HuH-7.5 (cell line): ENCODE measurements at regions not wholly inside any gene's neighbourhood (a gene's known extent, or its start where the extent isn't known, plus 50 kb on each side); places are given as distances from the start of the nearest gene placed in this dataset.
A peak's percentile ranks its signal among the peaks of the same experiment; 100 is the strongest.

Experiments used
- DNase-seq: peaks from one replicate; pipeline ENCODE4 v3.0.0; 2011; ENCODE audit warnings: low spot score

DNA sequence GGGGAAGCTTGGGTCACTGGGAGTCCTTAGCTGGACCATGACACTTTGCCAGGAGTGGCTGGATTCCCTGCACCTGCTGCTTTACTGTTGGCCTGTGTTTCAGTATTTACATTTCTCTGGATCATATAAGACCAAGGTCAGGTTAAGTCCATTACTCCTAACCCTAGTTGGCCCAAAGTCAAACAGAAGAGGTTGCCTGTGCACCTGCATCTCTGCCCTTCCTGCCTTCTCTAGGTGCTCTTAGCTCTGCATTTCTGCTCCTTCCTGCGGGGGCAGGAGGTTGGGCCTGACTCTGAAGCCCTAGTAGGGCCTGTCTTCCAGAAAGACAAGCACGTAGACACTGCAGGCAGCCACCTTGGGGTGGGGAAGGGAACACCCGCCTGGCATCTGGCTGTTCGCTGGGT is 124.3 kb downstream of the RPLP1 start:
- DNase-seq = no peak

DNA sequence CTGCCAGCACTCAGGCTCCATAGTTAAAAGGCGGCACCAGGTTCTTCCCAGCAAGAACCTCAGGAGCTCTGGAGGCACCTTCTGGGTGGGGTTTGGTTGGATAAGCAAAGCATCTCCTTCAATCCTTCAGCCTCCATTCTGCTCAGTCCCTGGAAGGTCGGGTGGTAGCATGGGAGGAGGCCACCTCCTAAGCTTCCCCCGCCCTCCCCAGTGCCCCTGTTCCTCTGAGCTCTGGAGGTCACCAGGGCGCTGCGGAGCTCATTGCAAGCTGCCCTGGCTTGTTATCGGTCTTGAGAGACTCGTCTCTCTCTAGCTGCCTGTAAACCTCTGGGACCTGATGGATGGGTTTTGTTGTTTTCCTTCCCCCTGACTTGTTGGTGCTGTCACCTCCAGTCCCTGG is 124.8 kb downstream of the RPLP1 start:
- no peak for DNase-seq

DNA sequence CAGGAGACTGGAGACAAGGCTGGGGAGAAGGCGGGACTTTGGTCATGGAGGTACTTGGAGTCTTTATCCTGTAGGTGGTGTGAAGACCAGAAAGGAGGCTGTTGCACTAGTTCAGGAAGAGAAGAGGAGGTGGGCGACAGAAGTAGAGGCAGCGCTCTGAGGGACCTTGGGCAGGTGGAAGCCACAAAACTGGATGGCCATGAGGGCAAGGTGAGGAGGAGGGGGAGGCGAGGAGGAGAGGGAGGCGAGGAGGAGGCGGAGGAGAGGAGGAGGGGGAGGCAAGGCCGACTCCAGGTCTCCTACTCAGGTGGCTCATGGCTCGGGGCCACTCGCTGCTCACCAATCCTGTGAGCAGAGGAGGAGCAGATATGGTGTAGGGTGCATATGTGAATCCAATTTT is 125.6 kb downstream of the RPLP1 start:
- no peak for DNase-seq

DNA sequence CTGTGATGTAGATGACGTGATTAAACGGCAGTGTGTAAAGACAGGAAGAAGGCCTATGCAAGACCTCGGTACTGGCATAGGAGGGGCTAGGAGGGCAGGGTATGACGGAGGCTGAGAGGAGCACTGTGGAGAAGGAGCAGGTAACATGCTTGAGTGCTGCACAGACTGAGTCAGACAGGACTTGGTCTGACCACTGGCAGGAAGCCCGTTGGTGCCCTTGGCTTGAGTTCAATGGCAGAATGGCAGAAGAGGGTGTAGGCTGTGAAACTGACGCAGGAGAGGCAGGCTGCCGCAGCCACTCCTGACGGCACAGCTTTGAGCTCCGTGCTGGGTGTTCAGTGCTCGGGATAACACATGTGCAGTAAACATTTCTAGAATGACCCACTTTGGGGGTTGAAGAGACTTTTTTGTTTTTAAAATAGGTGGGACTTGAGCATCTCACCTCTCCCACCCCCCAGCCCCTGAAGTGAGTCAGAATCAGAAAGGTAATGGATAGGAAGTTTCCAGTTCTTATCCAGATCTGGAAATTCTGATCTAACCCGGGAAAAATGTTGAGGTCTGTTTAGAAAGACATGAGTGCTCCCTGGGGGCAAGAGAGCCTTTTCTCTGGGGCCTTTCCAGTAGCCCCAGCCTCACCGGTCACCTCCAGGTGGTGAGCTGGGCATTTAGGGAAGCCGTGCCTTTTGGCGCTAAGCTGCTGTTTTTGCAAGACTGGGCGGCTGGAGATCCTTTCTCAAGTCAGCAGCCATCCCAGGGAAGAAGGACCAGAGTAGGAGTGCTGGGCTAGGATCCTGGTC is 126.4 kb downstream of the RPLP1 start:
- DNase-seq = no peak

DNA sequence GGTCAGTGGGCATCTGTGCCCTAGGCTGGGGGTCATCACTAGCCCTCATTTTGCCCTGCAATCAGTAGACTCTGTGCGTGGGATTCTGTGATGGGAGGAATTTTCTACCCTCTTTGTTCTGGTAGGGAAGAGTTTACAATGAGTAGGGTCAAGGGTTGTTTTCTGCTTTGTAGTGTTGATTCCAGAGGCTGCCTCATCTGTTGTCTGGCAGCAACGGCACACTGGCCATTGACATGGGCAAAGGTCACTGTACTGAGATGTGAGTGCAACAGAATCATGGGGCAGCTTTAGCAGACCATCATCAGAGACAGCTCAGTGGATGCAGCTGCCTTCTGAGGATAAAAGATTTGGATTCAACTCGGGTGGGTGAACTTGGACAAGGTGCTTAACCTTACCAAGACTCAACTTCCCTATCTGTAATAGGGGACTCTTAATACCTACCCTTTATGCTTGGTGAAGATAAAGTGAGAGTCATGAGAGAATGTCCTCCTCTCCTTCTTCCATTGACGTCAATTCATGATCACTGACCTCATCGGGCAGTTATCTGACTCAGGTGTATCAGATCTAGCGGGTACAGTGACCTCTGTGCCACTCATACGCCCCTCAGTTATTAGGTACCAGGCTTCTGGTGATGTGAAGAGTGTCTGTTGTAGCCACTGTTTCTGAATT is 127.5 kb downstream of the RPLP1 start:
- DNase-seq = peak; percentile 69

DNA sequence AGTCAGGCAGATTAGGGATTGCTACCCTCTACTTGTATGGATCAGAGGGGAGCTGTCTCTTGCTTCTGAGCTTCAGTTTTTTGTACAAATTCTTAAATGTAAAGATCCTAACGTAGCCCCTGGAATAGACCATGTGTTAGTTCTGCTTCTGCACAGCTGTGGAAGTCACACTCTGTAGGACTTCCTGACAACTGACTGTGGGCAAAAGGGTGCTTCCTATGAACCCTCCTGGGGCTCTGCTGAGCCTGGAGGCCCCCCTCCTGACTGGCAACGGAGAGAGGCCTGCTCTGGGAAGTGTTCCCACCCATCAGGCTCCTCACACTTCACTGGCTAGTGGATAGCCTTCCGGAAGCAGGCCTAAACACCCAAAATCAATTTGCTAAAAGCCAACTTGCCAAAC is 131.0 kb downstream of the RPLP1 start:
- no peak for DNase-seq

DNA sequence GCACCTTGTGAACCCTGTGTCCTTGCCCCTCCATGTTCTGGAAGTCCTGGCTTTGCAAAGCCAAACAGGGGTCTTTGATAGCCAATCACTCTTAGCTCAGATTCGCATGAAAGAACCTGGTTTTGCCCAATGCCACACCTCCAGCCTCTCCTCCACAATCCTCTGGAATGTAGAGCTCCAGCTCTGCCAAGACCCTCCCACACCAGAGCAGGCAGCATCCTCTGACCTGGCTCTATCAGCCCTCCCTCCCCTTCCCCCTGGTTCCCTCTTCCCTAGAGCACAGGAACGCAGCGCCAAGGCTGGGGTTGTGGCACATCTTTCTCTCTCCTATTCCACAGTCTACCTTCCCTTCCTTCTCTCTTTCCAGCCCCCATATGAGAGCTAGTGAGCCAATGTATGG is 133.3 kb downstream of the RPLP1 start:
- no peak for DNase-seq

DNA sequence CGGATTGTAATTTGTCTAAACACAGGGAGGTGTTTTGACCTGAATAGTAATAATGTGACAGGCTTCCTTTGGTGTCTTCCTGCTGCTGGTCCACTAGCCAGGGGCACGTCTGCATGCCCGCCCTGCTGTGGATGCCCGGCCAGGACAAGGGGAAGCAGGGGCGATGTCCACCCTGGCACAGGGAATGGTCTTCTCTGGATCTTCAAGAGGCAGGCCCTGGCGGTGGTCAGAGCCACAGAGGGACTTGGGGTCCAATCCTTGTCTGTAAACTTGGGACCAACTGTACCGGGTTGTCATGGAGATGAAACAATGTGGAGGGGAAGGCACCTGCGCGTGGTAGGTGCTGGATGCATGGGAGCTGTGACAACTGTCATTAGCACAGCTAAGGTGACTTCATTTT is 134.1 kb downstream of the RPLP1 start:
- DNase-seq = no peak

DNA sequence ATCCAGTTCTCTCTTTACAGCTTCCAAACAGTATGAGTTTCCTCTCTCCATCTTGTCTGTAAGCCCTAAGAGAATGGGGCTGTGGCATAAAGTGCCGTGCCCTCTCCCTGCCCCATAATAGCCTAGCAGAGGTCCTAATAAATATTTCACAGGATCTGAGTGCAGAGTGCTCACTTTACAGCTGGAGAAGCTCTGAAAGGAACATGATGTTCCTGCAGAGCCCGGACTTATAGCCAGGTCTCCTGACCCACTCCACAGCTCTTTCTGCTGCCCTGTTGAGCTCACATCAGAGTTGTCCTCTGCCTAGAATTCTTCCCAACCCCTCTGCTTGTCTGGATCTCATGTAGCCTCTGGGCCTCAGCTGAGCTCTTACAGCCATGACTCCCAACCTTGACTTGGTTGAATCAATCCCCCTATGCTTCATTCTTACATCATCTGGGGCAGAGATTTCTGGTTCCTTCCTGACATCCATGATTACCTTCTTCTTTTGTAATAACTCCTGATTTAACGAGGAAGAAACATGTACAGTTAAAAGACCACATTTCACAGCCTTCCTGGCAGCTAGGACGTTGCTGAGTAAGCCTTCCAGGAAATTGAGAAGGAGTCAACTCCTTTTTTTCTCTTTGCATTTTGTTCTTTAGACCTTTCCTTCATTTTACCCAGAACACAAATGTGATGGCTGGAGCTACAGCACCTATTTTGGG is 135.3 kb downstream of the RPLP1 start:
- no peak for DNase-seq

DNA sequence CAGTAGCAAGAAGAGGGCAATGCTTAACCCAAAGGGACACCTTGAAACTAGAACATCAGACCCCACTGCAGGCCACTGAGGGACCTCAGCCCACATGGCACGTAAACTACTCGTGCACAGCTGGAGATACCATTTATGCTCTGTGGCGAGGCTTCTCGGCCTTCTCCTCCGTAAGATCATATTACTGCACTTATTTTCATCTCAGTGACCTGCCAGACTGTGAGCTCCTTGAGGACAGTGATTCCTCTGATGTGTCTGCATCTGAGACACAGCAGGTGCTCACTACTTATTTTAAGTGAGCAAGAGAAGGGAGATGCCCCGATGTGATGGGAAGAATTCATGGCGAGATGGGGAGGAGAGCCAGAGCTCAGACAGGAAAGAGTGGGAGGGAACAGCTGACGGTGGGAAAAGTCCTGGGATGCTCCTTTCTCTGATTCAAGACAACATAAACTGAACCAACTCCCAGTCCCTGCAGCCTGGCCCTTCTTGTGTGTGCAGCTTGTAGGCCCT is 137.6 kb downstream of the RPLP1 start:
- DNase-seq = no peak

DNA sequence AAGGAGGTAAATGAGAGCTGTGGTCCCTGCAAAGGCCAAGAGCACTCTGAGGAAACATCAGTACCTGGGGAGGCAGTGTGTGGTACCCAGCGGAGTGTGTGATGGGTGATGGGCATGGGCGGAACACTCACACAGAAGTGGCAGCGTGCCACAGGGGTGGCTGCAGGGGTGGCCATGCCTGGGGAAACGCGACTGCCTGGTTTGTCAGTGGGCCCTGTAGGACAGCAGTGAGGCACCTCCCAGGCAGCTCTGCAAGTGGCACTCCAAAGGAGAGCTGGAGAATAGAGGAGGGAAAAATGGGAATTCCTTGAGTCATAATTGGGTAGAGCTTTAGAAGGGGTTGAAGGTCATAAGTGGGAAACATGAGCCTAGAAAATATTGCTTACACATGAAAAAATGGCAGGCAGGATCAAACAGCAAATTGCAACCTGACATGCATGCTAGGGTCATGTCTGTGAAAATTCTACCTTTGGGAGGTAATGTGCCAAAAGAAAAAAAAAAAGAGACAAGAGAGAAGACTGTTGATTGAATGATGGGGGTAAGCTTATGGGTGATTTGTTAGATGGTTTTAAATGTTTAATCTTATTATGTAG is 138.4 kb downstream of the RPLP1 start:
- DNase-seq = no peak

DNA sequence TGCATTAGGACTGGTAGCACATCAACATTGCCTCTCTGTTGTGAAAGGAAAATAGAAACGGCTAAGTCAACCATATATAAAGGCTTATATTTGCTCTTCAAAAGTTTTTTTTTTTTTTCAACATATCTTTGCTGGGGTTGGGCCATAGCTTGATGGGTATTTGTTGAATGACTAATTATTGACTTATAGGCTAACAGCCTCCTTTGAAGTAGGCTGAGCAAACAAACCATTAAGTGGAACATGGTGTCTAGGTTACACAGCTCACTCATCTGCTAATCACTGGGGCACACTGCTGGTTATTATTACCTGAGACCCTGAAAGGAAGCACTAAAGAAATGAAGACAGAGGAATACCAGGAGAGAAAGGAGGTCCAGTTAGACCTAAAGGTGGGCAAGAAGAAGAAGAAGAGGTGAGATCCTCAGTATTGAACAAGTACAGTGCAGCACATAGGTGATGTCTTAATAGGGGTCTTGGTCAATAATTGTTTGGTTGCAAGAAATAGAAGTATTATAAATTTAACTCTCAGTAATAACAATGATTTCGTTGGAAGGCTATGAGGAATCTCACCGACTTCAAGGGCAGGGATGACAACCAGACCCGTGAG is 139.4 kb downstream of the RPLP1 start:
- DNase-seq = peak; percentile 86

DNA sequence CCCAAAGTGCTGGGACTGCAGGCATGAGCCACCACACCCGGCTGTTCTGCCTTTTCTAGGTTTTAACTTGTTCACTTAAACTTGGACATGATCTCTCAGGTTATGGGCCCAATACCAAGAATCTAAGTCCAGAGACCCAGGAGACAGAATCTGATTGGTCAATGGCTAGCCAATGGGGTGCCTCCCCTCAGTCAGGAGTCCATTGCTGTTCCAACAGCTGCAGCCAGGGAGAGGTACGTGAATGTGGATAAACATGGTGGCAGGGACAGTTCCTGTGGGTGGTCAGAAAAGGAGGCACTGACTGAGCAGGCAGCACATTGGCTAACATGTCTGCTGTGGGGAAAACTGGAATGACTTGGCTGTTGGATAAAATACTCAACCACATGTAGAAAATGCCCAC is 140.3 kb downstream of the RPLP1 start:
- DNase-seq = no peak

DNA sequence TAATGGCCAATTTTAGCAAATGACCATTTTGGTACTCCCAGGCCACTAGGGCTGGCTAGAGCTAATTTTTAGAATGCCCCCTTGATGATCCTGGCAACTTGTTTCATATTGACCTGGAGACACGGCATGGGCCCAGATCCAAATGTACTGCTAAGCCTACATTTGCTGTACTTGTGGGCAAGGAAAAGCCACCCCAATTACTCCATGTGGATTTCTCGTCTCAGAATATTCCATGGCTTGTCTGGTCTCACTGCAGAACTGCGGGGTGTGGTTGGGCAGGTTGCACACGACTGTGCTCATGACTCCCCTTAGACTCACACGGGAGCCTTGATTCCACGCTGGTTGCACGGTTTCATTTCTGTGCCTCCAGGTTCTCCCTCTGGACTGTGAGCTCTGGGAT is 140.9 kb downstream of the RPLP1 start:
- DNase-seq = no peak

DNA sequence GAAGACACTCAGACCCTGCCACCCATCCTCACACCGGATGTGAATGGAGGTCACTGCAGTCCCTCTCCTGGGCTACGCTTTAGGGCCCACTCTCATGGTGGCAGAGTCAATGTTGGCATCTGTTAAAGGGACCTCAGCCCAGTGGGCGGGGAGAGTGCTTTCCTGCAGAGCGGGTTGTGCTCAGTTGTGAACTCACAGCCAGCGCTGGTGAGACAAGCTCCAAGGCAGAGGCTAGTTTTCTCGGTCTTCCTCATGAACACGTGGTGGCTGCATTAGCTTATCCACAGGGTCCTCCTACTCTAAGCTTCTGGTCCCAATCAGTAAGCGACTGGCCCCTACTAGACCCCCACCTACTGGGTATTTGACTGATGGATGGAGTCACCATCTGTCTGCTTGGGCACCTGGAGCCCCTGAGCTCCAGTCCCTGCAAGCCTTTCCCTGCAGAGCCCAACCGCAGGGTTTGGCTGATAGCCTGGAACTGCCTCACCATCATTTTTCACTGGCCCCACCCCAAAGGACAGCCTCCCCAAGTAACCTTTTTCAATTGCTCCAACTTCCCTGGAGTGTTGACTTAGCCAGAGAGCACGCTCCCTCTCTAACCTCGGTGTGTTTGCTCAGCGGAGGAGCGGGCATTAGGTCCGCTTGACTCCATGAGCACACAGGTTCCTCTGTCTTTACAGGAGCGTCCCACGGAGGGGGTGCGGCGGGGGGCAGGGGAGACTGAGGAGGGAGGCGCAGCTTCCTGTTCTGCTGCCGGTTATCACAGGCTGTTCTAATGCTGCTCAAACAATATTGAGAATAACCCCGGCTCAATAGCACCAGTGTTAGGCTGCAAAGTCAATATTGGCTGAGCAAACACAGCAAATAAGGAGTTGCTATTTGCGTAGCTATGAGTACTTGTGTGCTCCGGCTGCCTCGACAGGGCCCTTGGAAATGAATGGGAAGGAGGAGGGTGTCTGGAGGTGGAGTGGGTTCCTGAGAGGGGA is 141.7 kb downstream of the RPLP1 start:
- peak; percentile 80 for DNase-seq

DNA sequence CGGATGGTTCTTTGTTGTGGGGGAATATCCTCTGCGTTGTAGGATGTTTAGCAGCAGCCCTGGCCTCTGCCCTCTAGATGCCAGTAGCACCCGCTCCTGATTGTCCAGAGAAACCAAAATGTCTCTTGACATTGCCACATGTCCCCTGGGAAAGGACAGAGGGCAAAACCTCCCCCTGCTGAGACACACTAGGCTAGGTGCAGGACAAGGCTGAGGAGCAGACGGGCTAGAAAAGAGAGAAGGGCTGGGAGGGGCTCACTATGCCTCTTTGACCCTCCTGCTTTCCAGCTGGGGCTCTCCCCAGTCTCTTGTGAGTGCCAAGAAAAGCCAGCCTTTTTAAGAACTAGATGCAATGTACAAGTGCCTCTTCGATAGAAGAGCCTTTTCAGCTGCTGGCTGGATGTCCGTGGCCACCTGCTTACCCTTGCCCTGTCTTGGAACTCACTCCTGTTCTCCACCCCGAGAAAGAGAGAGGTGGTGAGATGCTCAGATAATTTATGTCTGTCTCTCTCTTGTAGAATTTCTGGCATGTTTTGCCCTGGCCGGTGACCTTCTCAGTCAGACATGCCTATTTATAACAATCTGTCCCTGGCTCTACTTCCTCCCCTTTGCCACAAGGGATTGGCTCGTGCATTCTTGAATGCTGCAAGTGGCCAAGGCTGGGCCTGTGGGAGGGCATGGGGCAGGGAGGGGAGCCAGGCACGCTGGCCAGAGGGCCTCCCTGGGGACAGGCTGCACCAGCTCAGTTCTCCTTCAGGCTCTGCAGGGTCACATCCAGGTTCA is 142.6 kb downstream of the RPLP1 start:
- no peak for DNase-seq

DNA sequence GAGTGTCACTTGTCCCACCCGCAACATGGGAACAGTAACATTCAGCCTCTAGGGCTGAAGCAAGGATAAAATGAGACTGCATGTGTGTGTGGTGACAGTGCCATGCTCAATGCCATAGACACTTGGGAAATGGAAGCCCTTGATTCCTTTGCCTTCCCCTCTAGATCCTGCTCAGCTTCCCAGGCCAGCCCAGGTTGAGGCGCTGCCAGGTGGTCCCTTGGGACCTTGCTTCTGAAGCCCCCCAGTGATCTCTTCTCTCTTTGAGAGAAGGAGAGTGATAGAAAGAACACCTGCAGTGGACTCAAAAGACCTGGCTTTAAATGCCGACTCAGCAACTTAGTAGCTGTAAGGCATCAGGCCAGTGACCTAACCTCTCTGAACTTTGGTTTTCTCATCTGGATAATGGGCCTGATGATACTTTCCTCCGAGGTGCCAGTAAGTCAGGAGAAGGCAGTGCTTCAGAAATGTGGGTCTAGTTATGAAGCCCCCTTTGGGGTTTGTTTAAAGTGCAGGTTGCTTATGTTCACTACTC is 144.5 kb downstream of the RPLP1 start:
- DNase-seq = no peak

DNA sequence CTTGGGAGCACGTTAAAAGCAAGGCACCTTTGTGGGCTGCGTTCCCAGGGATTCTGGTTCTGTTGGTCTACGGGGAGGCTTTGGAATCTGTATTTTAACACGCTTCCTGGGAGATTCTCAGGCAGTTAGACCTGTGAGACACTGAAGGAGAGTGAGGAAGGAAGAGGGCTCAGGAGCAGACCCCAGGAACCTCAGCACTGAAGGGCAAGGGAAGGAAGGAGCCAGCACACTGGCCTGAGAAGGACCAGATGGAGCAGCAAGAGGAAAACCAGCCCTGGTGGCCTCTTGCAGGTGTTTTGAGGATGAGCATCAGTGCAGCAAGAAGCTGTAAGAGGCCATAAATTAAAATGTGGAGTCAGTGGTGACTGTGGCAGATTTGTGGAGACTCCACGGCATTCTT is 146.7 kb downstream of the RPLP1 start:
- DNase-seq = no peak

DNA sequence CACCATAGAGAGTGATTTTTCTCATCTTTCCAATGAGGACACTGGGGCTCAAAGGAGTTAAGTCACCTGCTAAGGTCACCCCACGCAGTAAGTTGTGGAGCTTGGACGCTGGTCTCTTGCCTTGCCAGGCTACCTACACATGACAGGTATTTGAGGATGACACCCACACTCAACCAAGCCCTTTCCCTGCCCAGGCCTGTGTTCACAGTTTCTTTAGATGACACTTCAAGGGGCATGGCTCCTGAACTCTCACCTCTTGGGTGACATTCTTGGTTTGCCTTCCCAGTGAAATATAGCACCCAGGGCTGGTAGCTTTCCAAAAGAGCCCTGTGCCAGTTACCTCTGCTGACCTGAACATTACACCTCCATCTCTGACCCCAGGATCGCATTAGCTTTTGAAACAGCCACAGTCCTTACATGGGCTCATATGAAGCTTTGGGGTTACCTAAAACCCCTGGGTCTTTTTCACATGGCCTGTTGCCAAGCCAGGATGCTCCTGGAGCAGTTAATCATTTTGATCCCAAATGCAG is 148.0 kb downstream of the RPLP1 start:
- no peak for DNase-seq
